ENCODE measurements at regions not wholly inside any gene's neighbourhood (a gene's known extent, or its start where the extent isn't known, plus 50 kb on each side); places are given as distances from the start of the nearest gene placed in this dataset.
"Not testable (repeated sequence)": the region's sequence is repeated elsewhere in the genome, so short reads cannot be mapped to it uniquely, and the experiment has no call there.

- not testable (repeated sequence) for H3K36me3 Mint-ChIP-seq (ENCODE audit: low read depth); H3K4me1 Mint-ChIP-seq (ENCODE audit: low read depth); H3K27ac Mint-ChIP-seq; H3K4me3 Mint-ChIP-seq; H3K27me3 Mint-ChIP-seq (ENCODE audit: low read depth); H3K9me3 Mint-ChIP-seq
These were observed 4054.1 kb upstream of the TPTE start for GRCh38 chr21:6467189-6467774.

DNA sequence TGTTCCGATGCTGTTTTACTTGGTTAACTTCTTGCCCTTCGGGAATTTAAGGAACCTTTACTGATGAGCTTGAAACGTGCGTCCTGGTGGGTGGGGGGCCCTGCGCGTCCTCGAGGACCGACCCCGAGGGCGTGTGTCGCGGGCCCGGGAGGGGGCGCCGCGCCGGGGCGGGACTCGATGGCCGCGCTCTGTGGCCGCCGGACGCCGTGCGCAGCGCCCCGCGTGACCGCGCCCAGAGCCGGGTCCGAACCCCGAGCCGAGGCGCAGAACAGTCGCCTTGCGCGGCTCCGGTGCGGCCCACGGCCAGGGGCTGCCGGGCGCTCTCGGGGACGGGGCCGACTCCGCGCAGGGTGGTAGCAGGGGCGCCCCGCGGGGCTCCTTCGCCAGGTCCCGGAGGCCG, 4053.5 kb upstream of the TPTE start:
- H3K9me3 Mint-ChIP-seq; H3K27me3 Mint-ChIP-seq (ENCODE audit: low read depth); H3K4me1 Mint-ChIP-seq (ENCODE audit: low read depth); H3K36me3 Mint-ChIP-seq (ENCODE audit: low read depth); H3K4me3 Mint-ChIP-seq; H3K27ac Mint-ChIP-seq: not testable (repeated sequence)

- H3K4me1 Mint-ChIP-seq (ENCODE audit: low read depth); H3K36me3 Mint-ChIP-seq (ENCODE audit: low read depth); H3K27me3 Mint-ChIP-seq (ENCODE audit: low read depth); H3K4me3 Mint-ChIP-seq; H3K9me3 Mint-ChIP-seq; H3K27ac Mint-ChIP-seq: not testable (repeated sequence)
These were observed 4053.0 kb upstream of the TPTE start for GRCh38 chr21:6468331-6468860.

GRCh38 chr21:6474250-6474968, 4047.0 kb upstream of the TPTE start:
- H3K9me3 Mint-ChIP-seq; H3K27me3 Mint-ChIP-seq (ENCODE audit: low read depth); H3K4me3 Mint-ChIP-seq; H3K4me1 Mint-ChIP-seq (ENCODE audit: low read depth); H3K36me3 Mint-ChIP-seq (ENCODE audit: low read depth); H3K27ac Mint-ChIP-seq: not testable (repeated sequence)

GRCh38 chr21:6481116-6481515, 4040.3 kb upstream of the TPTE start:
- H3K4me3 Mint-ChIP-seq; H3K9me3 Mint-ChIP-seq; H3K36me3 Mint-ChIP-seq (ENCODE audit: low read depth); H3K27me3 Mint-ChIP-seq (ENCODE audit: low read depth); H3K27ac Mint-ChIP-seq; H3K4me1 Mint-ChIP-seq (ENCODE audit: low read depth): not testable (repeated sequence)

- not testable (repeated sequence) for H3K27ac Mint-ChIP-seq; H3K27me3 Mint-ChIP-seq (ENCODE audit: low read depth); H3K4me1 Mint-ChIP-seq (ENCODE audit: low read depth); H3K36me3 Mint-ChIP-seq (ENCODE audit: low read depth); H3K9me3 Mint-ChIP-seq; H3K4me3 Mint-ChIP-seq
These were observed 4038.8 kb upstream of the TPTE start for GRCh38 chr21:6482616-6483015.

DNA sequence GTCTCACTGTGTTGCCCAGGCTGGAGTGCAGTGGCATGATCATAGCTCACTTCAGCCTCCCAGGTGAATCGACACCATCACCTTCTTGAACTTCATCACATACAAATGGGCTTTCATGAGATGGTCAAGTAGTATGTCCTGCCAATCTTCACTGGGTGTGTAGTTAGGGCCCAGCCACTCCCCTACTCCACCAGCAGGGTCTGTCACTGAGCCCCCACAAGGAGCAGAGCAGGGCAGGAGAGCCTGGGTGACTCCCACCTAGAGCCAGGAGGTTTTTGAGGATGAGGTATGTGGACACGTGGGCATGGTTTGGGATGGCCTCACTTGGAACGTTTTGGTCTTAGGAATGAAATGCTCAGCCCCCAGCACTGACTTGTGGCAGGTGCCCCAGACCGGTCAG, 4037.7 kb upstream of the TPTE start:
- H3K9me3 Mint-ChIP-seq; H3K36me3 Mint-ChIP-seq (ENCODE audit: low read depth); H3K27me3 Mint-ChIP-seq (ENCODE audit: low read depth); H3K27ac Mint-ChIP-seq; H3K4me1 Mint-ChIP-seq (ENCODE audit: low read depth); H3K4me3 Mint-ChIP-seq: not testable (repeated sequence)

DNA sequence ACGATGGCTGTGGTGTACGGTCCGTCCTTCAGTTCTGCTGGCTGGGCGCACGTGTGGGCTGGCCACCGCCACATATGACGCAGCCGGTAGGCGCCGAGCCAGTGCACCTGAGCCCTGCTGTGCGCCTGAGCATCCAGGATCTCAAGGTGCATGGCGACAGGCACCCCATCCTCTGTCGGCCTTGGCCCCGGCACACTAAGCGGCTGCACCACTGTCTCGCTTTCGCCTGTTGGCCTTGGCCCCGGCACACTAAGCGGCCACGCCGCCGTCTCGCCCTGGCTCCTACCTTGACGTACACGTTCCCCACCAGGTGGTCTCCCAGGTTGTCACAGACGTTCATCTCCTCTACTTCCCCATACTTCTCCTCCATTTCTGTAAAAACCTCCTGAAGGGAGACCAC, 4034.6 kb upstream of the TPTE start:
- H3K4me3 Mint-ChIP-seq; H3K27me3 Mint-ChIP-seq (ENCODE audit: low read depth); H3K36me3 Mint-ChIP-seq (ENCODE audit: low read depth); H3K9me3 Mint-ChIP-seq; H3K4me1 Mint-ChIP-seq (ENCODE audit: low read depth); H3K27ac Mint-ChIP-seq: not testable (repeated sequence)

- not testable (repeated sequence) for H3K9me3 Mint-ChIP-seq; H3K4me1 Mint-ChIP-seq (ENCODE audit: low read depth)
These were observed 4028.7 kb upstream of the TPTE start for GRCh38 chr21:6492691-6493090.

GRCh38 chr21:6493957-6494356, 4027.4 kb upstream of the TPTE start:
- H3K9me3 Mint-ChIP-seq; H3K27ac Mint-ChIP-seq; H3K4me3 Mint-ChIP-seq; H3K27me3 Mint-ChIP-seq (ENCODE audit: low read depth); H3K36me3 Mint-ChIP-seq (ENCODE audit: low read depth); H3K4me1 Mint-ChIP-seq (ENCODE audit: low read depth): not testable (repeated sequence)

More at GRCh38 chr21:6492691-6493090, 4028.7 kb upstream of the TPTE start:
- not testable (repeated sequence) for H3K27me3 Mint-ChIP-seq (ENCODE audit: low read depth); H3K36me3 Mint-ChIP-seq (ENCODE audit: low read depth); H3K4me3 Mint-ChIP-seq; H3K27ac Mint-ChIP-seq

DNA sequence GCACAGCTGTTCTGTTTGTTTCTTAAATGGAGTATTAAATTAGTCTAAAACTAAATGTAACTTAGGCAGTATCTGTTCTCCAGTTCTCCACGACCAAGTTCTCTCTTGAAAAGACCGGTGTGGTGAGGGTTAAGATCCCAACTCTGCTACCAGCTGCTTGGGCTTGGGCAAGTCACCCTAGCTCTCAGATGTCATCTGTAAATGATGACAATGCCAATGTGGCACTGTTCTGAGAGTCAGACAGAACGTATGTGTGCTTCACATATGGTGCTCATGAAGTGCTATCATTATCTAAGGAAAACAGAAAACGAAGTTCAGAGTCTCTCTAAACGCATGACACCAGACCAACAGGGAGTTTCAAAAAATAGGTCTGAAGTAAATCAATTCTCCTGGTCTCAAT, 4025.0 kb upstream of the TPTE start:
- H3K4me3 Mint-ChIP-seq; H3K27me3 Mint-ChIP-seq (ENCODE audit: low read depth); H3K27ac Mint-ChIP-seq; H3K36me3 Mint-ChIP-seq (ENCODE audit: low read depth); H3K4me1 Mint-ChIP-seq (ENCODE audit: low read depth); H3K9me3 Mint-ChIP-seq: not testable (repeated sequence)

- peak overlapping the region; percentile 48 for H3K4me3 Mint-ChIP-seq
- H3K36me3 Mint-ChIP-seq (ENCODE audit: low read depth); H3K27ac Mint-ChIP-seq; H3K9me3 Mint-ChIP-seq; H3K27me3 Mint-ChIP-seq (ENCODE audit: low read depth); H3K4me1 Mint-ChIP-seq (ENCODE audit: low read depth): not testable (repeated sequence)
These were observed 4022.7 kb upstream of the TPTE start for GRCh38 chr21:6498716-6499115.

GRCh38 chr21:6499128-6499826, 4022.1 kb upstream of the TPTE start:
- not testable (repeated sequence) for H3K4me1 Mint-ChIP-seq (ENCODE audit: low read depth); H3K27me3 Mint-ChIP-seq (ENCODE audit: low read depth); H3K4me3 Mint-ChIP-seq; H3K9me3 Mint-ChIP-seq; H3K27ac Mint-ChIP-seq; H3K36me3 Mint-ChIP-seq (ENCODE audit: low read depth)

DNA sequence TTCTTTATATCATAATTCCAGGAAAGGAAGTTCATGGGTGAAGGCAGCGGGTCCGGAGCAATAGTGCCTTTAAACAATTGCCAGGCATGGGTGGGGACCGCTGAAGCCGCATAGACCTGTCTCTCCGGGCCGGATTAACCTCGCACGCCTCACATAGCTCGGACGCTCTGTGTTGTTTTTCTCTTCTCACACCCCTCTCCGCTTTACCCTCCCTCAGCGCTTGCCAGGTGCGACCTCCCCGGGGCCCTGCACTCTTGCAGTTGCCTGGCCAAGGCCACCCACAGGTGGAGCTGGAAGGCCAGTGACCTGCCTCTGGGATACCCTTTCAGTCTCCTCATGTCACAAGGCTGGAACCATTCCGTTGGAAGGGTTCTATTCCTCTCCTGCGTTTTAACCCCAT, 4021.5 kb upstream of the TPTE start:
- H3K36me3 Mint-ChIP-seq (ENCODE audit: low read depth); H3K4me3 Mint-ChIP-seq; H3K9me3 Mint-ChIP-seq; H3K27ac Mint-ChIP-seq; H3K4me1 Mint-ChIP-seq (ENCODE audit: low read depth); H3K27me3 Mint-ChIP-seq (ENCODE audit: low read depth): not testable (repeated sequence)

DNA sequence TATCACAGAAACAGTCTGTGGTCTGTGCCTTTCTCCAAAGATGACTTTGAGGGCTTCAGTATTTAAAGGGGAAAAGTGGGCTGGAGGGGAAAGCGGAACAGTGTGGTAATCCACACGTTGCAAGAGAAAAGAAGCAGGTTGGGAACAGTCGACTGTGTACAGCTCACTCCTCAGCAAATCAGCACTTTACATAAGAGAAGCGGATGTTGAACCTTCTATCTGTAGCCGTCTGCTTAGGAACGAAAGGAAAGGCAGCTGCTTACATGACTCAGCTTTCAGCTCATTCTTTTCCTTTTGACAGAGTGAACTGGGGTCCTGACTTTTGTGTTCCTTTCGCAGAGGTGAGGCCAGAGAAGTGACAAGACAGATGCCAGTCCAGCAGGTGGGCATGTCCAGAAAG, 4020.7 kb upstream of the TPTE start:
- not testable (repeated sequence) for H3K4me1 Mint-ChIP-seq (ENCODE audit: low read depth); H3K27me3 Mint-ChIP-seq (ENCODE audit: low read depth); H3K4me3 Mint-ChIP-seq; H3K9me3 Mint-ChIP-seq; H3K36me3 Mint-ChIP-seq (ENCODE audit: low read depth); H3K27ac Mint-ChIP-seq

Measured in T-helper 1 cell treated with Interleukin-12 subunit alpha and Interleukin-12 subunit beta and Interleukin-4 antibody, amounts not matched to agents 30 μg/mL and 1 μg/mL, for 36 hours (primary cell).